AG09309 (cell line): ENCODE measurements at regions not wholly inside any gene's neighbourhood (a gene's known extent, or its start where the extent isn't known, plus 50 kb on each side); places are given as distances from the start of the nearest gene placed in this dataset.

Experiments used
- DNase-seq: peaks from one replicate; pipeline ENCODE4 v3.0.0-alpha.2; 2010; ENCODE audit warnings: low read depth
- H3K4me3 ChIP-seq: 2 replicates; pipeline ENCODE4 v1.5.1; 2011; ENCODE audit warnings: mild to moderate bottlenecking, low read depth, low read length, moderate library complexity; ENCODE audit not compliant: control insufficient read depth
- CTCF ChIP-seq: IDR thresholded peaks from 2 replicates; pipeline ENCODE4 v1.5.1; 2011; ENCODE audit warnings: mild to moderate bottlenecking, low read depth, low read length, inconsistent platforms; ENCODE audit not compliant: insufficient read depth, control insufficient read depth; ENCODE audit errors: missing control alignments

- TF ChIP-seq CTCF = peak; percentile 40
- DNase-seq = no peak
- H3K4me3 ChIP-seq = no peak overlapping the region
Observed at GRCh38 chr11:27211370-27212127, 151.5 kb downstream of the CCDC34 start.

GRCh38 chr11:27210531-27210930 lies 152.5 kb downstream of the CCDC34 start:
- no peak for DNase-seq
- no peak for TF ChIP-seq CTCF
- H3K4me3 ChIP-seq = no peak overlapping the region

- no peak overlapping the region for H3K4me3 ChIP-seq
- DNase-seq = peak; percentile 66
- no peak for TF ChIP-seq CTCF
Observed at GRCh38 chr11:27209562-27210005, 153.4 kb downstream of the CCDC34 start.

- no peak for TF ChIP-seq CTCF
- H3K4me3 ChIP-seq = no peak overlapping the region
- no peak for DNase-seq
Observed at GRCh38 chr11:27208846-27209245, 154.2 kb downstream of the CCDC34 start.

- DNase-seq = no peak
- no peak for TF ChIP-seq CTCF
- H3K4me3 ChIP-seq = no peak overlapping the region
Observed at GRCh38 chr11:27207025-27207650, 155.9 kb downstream of the CCDC34 start.

GRCh38 chr11:27205779-27206570 lies 157.0 kb downstream of the CCDC34 start:
- TF ChIP-seq CTCF = no peak
- DNase-seq = no peak

More at GRCh38 chr11:27205779-27206570, 157.0 kb downstream of the CCDC34 start:
- no peak overlapping the region for H3K4me3 ChIP-seq
